ENCODE measurements at regions not wholly inside any gene's neighbourhood (a gene's known extent, or its start where the extent isn't known, plus 50 kb on each side); places are given as distances from the start of the nearest gene placed in this dataset.

- Histone ChIP-seq H3K27ac (replicated peaks) (no peak overlapping the region), H3K27me3 (ENCODE audit: insufficient read depth, poor library complexity, severe bottlenecking) (no peaks in the 10 kb centered on the region), H3K4me3 (replicated peaks; ENCODE audit: insufficient read depth, low read length) (no peak overlapping the region)
- no peak for DNase-seq (ENCODE audit: low read depth in 1 of 2, low spot score in 1 of 2)
- TF ChIP-seq SPI1 (IDR thresholded peaks at IDR 0.05; ENCODE audit: borderline replicate concordance, low read depth) (no peak), CTCF (IDR thresholded peaks at IDR 0.05; ENCODE audit: insufficient read depth, low read length) (no peak), POLR2AphosphoS5 (IDR thresholded peaks at IDR 0.05; ENCODE audit: low read depth) (no peak), GABPA (IDR thresholded peaks at IDR 0.05; ENCODE audit: low read depth) (no peak)
- TF ChIP-seq, protein P1, sequence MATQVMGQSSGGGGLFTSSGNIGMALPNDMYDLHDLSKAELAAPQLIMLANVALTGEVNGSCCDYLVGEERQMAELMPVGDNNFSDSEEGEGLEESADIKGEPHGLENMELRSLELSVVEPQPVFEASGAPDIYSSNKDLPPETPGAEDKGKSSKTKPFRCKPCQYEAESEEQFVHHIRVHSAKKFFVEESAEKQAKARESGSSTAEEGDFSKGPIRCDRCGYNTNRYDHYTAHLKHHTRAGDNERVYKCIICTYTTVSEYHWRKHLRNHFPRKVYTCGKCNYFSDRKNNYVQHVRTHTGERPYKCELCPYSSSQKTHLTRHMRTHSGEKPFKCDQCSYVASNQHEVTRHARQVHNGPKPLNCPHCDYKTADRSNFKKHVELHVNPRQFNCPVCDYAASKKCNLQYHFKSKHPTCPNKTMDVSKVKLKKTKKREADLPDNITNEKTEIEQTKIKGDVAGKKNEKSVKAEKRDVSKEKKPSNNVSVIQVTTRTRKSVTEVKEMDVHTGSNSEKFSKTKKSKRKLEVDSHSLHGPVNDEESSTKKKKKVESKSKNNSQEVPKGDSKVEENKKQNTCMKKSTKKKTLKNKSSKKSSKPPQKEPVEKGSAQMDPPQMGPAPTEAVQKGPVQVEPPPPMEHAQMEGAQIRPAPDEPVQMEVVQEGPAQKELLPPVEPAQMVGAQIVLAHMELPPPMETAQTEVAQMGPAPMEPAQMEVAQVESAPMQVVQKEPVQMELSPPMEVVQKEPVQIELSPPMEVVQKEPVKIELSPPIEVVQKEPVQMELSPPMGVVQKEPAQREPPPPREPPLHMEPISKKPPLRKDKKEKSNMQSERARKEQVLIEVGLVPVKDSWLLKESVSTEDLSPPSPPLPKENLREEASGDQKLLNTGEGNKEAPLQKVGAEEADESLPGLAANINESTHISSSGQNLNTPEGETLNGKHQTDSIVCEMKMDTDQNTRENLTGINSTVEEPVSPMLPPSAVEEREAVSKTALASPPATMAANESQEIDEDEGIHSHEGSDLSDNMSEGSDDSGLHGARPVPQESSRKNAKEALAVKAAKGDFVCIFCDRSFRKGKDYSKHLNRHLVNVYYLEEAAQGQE (IDR thresholded peaks at IDR 0.05; ENCODE audit: insufficient replicate concordance, low read depth): no peak
These were observed 56.4 kb downstream of the BARX1 start for GRCh38 chr9:93898502-93899426.

GRCh38 chr9:93898026-93898425, 57.1 kb downstream of the BARX1 start:
- TF ChIP-seq POLR2AphosphoS5 (IDR thresholded peaks at IDR 0.05; ENCODE audit: low read depth) (no peak), SPI1 (IDR thresholded peaks at IDR 0.05; ENCODE audit: borderline replicate concordance, low read depth) (no peak), CTCF (IDR thresholded peaks at IDR 0.05; ENCODE audit: insufficient read depth, low read length) (no peak), GABPA (IDR thresholded peaks at IDR 0.05; ENCODE audit: low read depth) (no peak)
- TF ChIP-seq, protein P1 (IDR thresholded peaks at IDR 0.05; ENCODE audit: insufficient replicate concordance, low read depth): no peak
- Histone ChIP-seq H3K27me3 (ENCODE audit: insufficient read depth, poor library complexity, severe bottlenecking) (no peaks in the 10 kb centered on the region), H3K27ac (replicated peaks) (no peak overlapping the region), H3K4me3 (replicated peaks; ENCODE audit: insufficient read depth, low read length) (no peak overlapping the region)
- DNase-seq (ENCODE audit: low read depth in 1 of 2, low spot score in 1 of 2): no peak

DNA sequence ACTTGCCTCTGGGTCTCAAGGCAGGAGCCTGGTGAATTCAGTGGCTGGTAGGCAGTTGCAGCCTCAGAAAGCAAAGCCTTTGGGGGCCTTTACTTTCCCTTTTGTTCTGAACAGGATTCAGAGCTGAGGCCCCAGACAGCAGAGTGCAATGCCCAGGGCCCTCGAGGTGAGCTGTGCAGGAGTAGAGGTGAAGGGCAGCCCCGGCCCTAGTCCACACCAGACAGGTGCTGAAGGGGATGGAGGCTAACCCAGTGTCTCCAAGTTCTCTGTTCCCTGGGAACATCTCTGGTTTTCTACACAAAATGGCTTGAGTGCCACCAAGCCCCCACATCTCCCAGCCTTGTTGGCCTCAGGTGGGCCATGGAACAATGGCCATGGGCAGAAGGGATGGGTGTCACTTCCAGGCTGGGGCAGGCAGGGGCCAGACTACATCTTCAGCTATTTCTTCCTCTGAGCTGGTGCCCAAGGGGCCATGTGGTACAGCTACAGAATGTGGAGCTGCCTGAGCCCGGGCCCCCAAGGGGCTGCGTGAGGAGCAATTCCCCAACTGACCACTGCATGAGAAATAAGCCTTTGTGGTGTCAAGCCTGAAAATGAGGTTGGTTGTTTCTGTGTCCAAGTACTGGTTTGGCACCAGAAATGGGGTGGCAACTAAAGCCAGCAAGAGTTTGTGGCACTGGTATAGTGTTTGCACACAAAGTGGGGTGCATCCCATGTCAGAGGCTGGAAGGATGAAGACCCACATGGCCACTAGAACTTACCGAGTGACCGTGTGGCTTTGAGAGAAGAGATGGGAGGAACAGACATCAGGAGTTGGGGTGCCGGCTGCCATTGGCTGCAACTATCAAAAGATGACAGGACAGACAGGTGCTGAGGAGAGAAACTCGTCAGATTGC, 57.8 kb downstream of the BARX1 start:
- Histone ChIP-seq H3K27ac (replicated peaks) (no peak overlapping the region), H3K4me3 (replicated peaks; ENCODE audit: insufficient read depth, low read length) (no peak overlapping the region), H3K27me3 (ENCODE audit: insufficient read depth, poor library complexity, severe bottlenecking) (no peaks in the 10 kb centered on the region)
- DNase-seq (ENCODE audit: low read depth in 1 of 2, low spot score in 1 of 2): no peak
- TF ChIP-seq SPI1 (IDR thresholded peaks at IDR 0.05; ENCODE audit: borderline replicate concordance, low read depth) (no peak), CTCF (IDR thresholded peaks at IDR 0.05; ENCODE audit: insufficient read depth, low read length) (no peak), GABPA (IDR thresholded peaks at IDR 0.05; ENCODE audit: low read depth) (no peak), POLR2AphosphoS5 (IDR thresholded peaks at IDR 0.05; ENCODE audit: low read depth) (no peak)
- TF ChIP-seq, protein P1 (IDR thresholded peaks at IDR 0.05; ENCODE audit: insufficient replicate concordance, low read depth): no peak

Data from HL-60 (cell line).